GM13977 (cell line): ENCODE measurements at regions not wholly inside any gene's neighbourhood (a gene's known extent, or its start where the extent isn't known, plus 50 kb on each side); places are given as distances from the start of the nearest gene placed in this dataset.

Source experiments
- DNase-seq: peaks from one replicate; pipeline ENCODE4 v3.0.0; 2012; ENCODE audit warnings: low spot score
- CTCF ChIP-seq: IDR thresholded peaks from 2 replicates; pipeline ENCODE4 v1.5.1; 2012; ENCODE audit warnings: mild to moderate bottlenecking, control low read depth; ENCODE audit not compliant: insufficient read depth; ENCODE audit errors: extremely low read depth, missing control alignments
- in situ Hi-C: fragments of 300-500 bp; cut with MboI; formaldehyde crosslinking; loops from one replicate; pipeline ENCODE4 v1.12.0; 2022; ENCODE audit warnings: low sequenced_read_pairs, low pct_unique_long_range_greater_than_20kb, mixed read lengths, inconsistent platforms; ENCODE audit not compliant: unreplicated experiment

- in situ Hi-C loops = no loop called here
- no peak for DNase-seq
- TF ChIP-seq CTCF = no peak
Observed at GRCh38 chr3:145188079-145188770, 972.8 kb downstream of the PLOD2 start.

GRCh38 chr3:145190138-145190537 is 970.8 kb downstream of the PLOD2 start:
- in situ Hi-C loops = no loop called here
- TF ChIP-seq CTCF = no peak
- DNase-seq = no peak

- in situ Hi-C loops = no loop called here
- no peak for TF ChIP-seq CTCF
- DNase-seq = no peak
Observed at GRCh38 chr3:145190761-145191160, 970.2 kb downstream of the PLOD2 start.

- in situ Hi-C loops = no loop called here
- DNase-seq = no peak
- no peak for TF ChIP-seq CTCF
Observed at GRCh38 chr3:145191543-145191942, 969.4 kb downstream of the PLOD2 start.

- no peak for TF ChIP-seq CTCF
- in situ Hi-C loops = no loop called here
Observed at GRCh38 chr3:145197051-145197820, 963.7 kb downstream of the PLOD2 start.

GRCh38 chr3:145197821-145198220 is 963.2 kb downstream of the PLOD2 start:
- TF ChIP-seq CTCF = no peak
- DNase-seq = no peak
- in situ Hi-C loops = no loop called here

More at GRCh38 chr3:145197051-145197820, 963.7 kb downstream of the PLOD2 start:
- DNase-seq = no peak
